Endodermal cell (in vitro differentiated cells): ENCODE measurements at regions not wholly inside any gene's neighbourhood (a gene's known extent, or its start where the extent isn't known, plus 50 kb on each side); places are given as distances from the start of the nearest gene placed in this dataset.

Experiments
- DNase-seq: peaks from one replicate; pipeline ENCODE4 v3.0.0-alpha.2; 2017
- H3K27ac ChIP-seq: 2 replicates; pipeline ENCODE4 v1.5.1; 2013; ENCODE audit warnings: mild to moderate bottlenecking, low read depth, low read length, moderate library complexity
- H3K27me3 ChIP-seq: 2 replicates; pipeline ENCODE4 v1.6.1; 2013; ENCODE audit warnings: mild to moderate bottlenecking, low read length, moderate library complexity; ENCODE audit not compliant: insufficient read depth, control insufficient read depth, poor library complexity, severe bottlenecking
- H3K36me3 ChIP-seq: 2 replicates; pipeline ENCODE4 v1.7.0; 2013; ENCODE audit warnings: mild to moderate bottlenecking, low read length, moderate library complexity; ENCODE audit not compliant: control insufficient read depth, insufficient read depth
- H3K4me1 ChIP-seq: one replicate; pipeline ENCODE4 v1.7.0; 2013; ENCODE audit warnings: low read length; ENCODE audit not compliant: control insufficient read depth, insufficient read depth
- H3K4me3 ChIP-seq: 2 replicates; pipeline ENCODE4 v1.5.1; 2013; ENCODE audit warnings: mild to moderate bottlenecking, low read length, moderate library complexity
- H3K9ac ChIP-seq: 2 replicates; pipeline ENCODE4 v1.6.1; 2013; ENCODE audit warnings: mild to moderate bottlenecking, low read length, moderate library complexity; ENCODE audit not compliant: poor library complexity, severe bottlenecking; ENCODE audit errors: extremely low read depth
- H3K9me3 ChIP-seq: 2 replicates; pipeline ENCODE4 v1.6.1; 2013; ENCODE audit warnings: mild to moderate bottlenecking, low read length, moderate library complexity; ENCODE audit not compliant: control insufficient read depth
- H3K27ac Mint-ChIP-seq: 2 replicates; pipeline ENCODE4 v1.8.0; 2020; ENCODE audit warnings: mixed read lengths
- H3K27me3 Mint-ChIP-seq: 2 replicates; pipeline ENCODE4 v1.8.0; 2021; ENCODE audit warnings: mild to moderate bottlenecking, mixed read lengths; ENCODE audit not compliant: insufficient read depth
- H3K36me3 Mint-ChIP-seq: 2 replicates; pipeline ENCODE4 v1.8.0; 2020; ENCODE audit warnings: low read depth, mixed read lengths
- H3K4me1 Mint-ChIP-seq: 2 replicates; pipeline ENCODE4 v1.8.0; 2020; ENCODE audit warnings: mixed read lengths
- H3K4me3 Mint-ChIP-seq: 2 replicates; pipeline ENCODE4 v1.8.0; 2020; ENCODE audit warnings: mild to moderate bottlenecking, moderate library complexity, mixed read lengths
- H3K9me3 Mint-ChIP-seq: 2 replicates; pipeline ENCODE4 v1.8.0; 2020; ENCODE audit warnings: mild to moderate bottlenecking, mixed read lengths
- CTCF ChIP-seq: fragments of 200-600 bp; sonication (generic); conservative IDR thresholded peaks from 2 replicates; pipeline ENCODE4 v1.5.0; 2021; ENCODE audit warnings: antibody characterized with exemption, mild to moderate bottlenecking
- WGBS, 2 experiments: methylation state at CpG; one replicate each; pipeline versions ENCODE4 v1.1.5 to v1.1.7; 2013; ENCODE audit warnings: missing lambda C conversion rate in 2 of 2, mixed read lengths in 1 of 2; ENCODE audit not compliant: insufficient coverage in 1 of 2, insufficient read length in 1 of 2; 5-methylcytosine and 5-hydroxymethylcytosine counted together

- Mint-ChIP-seq H3K4me3 (no peak overlapping the region), H3K4me1 (peaks cover 32% of the 10 kb centered on the region), H3K27ac (no peak overlapping the region), H3K9me3 (peaks cover 7% of the 10 kb centered on the region), H3K36me3 (peaks cover 4% of the 10 kb centered on the region), H3K27me3 (no peaks in the 10 kb centered on the region)
- no peak for DNase-seq
- TF ChIP-seq CTCF: no peak
- H3K4me1 ChIP-seq: peaks cover 9% of the 10 kb centered on the region
- H3K9me3 ChIP-seq: peaks cover 9% of the 10 kb centered on the region
- no peak overlapping the region for H3K4me3 ChIP-seq
- no peaks in the 10 kb centered on the region for H3K36me3 ChIP-seq
- H3K9ac ChIP-seq: no peak overlapping the region
- WGBS, 2 experiments: 87 to 92% methylated on average over 4 of the region's 4 CpGs
- H3K27ac ChIP-seq: no peak overlapping the region
- no peaks in the 10 kb centered on the region for H3K27me3 ChIP-seq
These were observed 586.4 kb downstream of the TLE4 start for GRCh38 chr9:80158131-80158530.

DNA sequence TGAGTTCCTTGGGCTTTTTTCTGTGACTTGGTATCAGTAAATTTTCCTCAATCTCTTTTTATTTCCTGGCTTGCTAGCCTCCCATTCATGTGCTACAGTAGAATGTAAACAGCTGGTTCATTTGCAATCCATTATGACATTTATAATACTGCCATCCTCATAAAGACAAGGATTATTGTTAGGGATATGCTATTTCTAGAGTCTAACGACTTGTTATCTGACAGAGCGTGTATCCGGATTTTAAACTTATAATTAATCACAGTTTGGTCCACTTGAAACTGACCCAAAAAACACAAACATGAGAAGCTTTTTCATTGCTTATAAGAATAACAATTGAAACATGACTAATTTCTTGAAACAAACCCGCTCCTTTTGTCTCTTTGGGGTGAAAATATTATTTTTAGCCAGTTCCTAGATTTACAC, 585.8 kb downstream of the TLE4 start:
- Histone ChIP-seq H3K27ac (no peak overlapping the region), H3K4me3 (no peak overlapping the region), H3K36me3 (no peaks in the 10 kb centered on the region), H3K4me1 (peaks cover 9% of the 10 kb centered on the region), H3K9me3 (peaks cover 9% of the 10 kb centered on the region), H3K27me3 (no peaks in the 10 kb centered on the region), H3K9ac (no peak overlapping the region)
- peak overlapping the region; percentile 22 for H3K27ac Mint-ChIP-seq
- H3K27me3 Mint-ChIP-seq: no peaks in the 10 kb centered on the region
- 80 to 90% methylated on average over 1 to 4 of the region's 4 CpGs for WGBS, 2 experiments
- peaks cover 7% of the 10 kb centered on the region for H3K9me3 Mint-ChIP-seq
- TF ChIP-seq CTCF: no peak
- no peak overlapping the region for H3K4me3 Mint-ChIP-seq
- H3K4me1 Mint-ChIP-seq: peaks cover 32% of the 10 kb centered on the region
- H3K36me3 Mint-ChIP-seq: peaks cover 4% of the 10 kb centered on the region
- no peak for DNase-seq

GRCh38 chr9:80156756-80157472, 585.1 kb downstream of the TLE4 start:
- DNase-seq: peak; percentile 48
- Histone ChIP-seq H3K9me3 (peaks cover 9% of the 10 kb centered on the region), H3K4me1 (peaks cover 9% of the 10 kb centered on the region), H3K4me3 (no peak overlapping the region), H3K27me3 (no peaks in the 10 kb centered on the region), H3K36me3 (no peaks in the 10 kb centered on the region), H3K9ac (no peak overlapping the region), H3K27ac (no peak overlapping the region)
- Mint-ChIP-seq H3K27ac (peak overlapping the region; percentile 22), H3K36me3 (peaks cover 4% of the 10 kb centered on the region), H3K27me3 (no peaks in the 10 kb centered on the region), H3K9me3 (peaks cover 7% of the 10 kb centered on the region), H3K4me3 (no peak overlapping the region), H3K4me1 (peaks cover 32% of the 10 kb centered on the region)
- WGBS, 2 experiments: 84 to 88% methylated on average over 2 of the region's 2 CpGs
- no peak for TF ChIP-seq CTCF
